HCEC 1CT (cell line): ENCODE measurements at regions not wholly inside any gene's neighbourhood (a gene's known extent, or its start where the extent isn't known, plus 50 kb on each side); places are given as distances from the start of the nearest gene placed in this dataset.
"Not testable (repeated sequence)": the region's sequence is repeated elsewhere in the genome, so short reads cannot be mapped to it uniquely, and the experiment has no call there.

ENCODE experiments used
- DNase-seq: peaks from one replicate; pipeline ENCODE4 v3.0.0-alpha.2; 2017

DNA sequence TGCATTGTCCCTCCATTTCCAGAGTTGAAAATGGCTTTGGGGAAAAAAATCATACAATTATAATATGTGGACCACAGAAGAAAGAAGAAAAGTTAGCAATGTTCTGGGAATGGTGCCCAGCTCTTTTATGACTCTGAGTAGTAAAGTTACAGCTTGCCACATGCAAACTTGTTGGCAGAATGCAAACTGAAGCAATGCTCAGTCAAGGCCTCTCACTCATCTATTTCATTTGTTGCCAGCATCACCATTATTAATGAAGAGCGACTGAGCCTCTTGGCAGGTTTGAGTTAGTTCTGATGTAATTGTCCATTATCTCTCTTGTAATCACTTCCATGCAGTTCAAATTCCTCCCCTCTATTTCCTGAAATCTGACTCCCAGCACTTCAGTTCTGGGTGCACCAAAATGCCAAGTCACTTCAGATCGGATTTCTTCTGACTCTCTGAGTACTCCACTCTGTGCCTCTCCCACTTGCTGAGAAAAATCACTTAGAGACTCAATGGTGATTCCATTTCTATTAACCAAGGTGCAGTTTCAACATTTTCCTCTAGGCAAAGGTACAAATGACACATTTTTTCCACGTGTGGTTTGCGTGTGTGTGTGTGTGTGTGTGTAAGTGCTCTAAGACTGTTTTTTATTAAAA, 154.4 kb upstream of the STMND1 start:
- DNase-seq: peak; percentile 67

DNA sequence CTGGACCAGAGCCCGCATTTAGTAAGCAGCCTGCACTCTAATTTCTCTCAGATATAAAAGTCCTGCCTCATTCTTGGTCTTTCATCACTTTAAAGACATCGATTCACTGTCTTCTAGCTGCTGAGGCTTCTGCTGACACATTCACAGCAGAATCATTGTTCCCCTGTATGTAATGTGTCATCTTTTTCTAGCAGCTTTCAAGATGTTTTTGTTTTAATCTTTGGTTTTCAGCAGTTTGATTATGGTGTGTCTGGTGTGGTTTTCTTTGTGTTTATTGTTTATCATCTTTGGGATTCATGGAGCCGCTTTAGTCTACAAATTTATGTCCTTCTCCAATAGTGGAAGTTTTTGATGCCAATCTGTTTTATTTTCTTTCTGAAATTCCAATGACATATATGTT, 157.3 kb upstream of the STMND1 start:
- no peak for DNase-seq

DNA sequence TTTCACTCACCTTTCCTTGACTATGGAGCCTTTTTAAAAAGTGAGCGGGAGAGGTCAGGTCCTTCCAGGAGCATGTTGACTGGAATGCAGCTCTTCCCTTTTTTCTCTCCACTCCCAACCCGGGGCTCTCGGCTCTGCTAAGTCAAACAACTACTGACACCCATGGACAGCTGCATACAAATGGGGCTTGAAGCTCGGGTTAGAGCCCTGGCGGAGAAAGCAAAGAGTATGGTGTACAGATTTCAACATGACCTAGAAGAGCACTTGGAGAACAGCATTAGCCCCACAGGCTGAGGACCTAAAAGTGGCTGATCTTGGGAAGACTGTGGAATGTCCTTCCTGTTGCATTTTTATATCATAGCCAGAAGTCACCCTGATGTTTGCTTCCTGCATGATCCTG, 162.0 kb upstream of the STMND1 start:
- no peak for DNase-seq

DNA sequence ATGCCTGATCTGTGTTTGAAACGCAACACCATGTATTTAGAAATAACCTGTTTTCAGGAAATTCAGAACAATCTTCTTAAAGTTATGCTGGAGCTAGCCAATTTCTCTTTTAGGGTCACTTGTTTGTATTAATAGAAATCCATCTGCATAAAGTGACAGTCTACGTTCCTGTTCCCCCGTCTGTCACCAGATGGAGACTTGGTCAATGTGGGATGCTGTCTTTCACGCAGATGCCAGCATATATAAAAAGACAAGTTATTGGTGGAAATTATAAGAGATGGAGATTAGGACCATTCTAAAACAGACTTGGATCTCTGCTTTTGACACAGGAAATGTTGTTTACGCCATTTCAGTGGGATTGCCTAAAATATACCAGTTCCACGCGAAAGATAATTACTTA, 162.5 kb upstream of the STMND1 start:
- no peak for DNase-seq

DNA sequence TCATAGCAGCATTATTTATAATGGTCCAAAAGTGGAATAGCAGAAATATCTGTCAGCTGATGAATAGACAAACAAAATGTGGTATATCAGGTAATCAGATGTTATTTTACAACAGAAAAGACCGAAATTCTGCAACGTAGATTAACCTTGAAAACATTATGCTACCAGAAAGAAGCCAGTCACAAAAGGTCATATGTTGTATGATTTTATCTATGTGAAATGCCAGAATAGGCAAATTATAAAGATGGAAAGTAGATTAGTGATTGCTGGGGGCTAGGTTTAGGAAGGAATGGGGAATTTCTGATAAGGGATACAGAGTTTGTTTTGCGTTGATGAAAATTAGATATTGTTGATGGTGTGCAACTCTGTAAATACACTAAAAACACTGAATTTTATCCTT, 165.0 kb upstream of the STMND1 start:
- DNase-seq: no peak

DNA sequence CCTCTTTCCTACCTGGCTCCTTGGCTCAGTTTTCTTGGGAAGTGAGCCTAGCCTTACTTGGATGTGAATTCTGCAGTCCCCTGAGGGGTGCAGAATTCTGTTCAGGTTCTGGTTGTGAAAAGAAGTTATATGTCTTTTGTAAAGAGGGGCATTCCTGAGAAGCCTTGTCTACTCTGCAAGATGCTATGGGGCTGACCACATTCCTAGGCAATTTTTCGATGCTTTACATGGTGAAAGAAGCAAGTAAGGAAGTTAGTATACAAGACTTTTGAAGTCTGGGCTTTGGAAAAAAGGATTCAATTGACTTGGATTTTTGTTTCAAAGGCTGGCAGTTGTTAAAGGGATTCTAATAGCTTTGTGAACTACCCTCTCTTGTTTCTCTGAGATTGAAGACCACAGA, 167.9 kb upstream of the STMND1 start:
- DNase-seq: no peak

DNA sequence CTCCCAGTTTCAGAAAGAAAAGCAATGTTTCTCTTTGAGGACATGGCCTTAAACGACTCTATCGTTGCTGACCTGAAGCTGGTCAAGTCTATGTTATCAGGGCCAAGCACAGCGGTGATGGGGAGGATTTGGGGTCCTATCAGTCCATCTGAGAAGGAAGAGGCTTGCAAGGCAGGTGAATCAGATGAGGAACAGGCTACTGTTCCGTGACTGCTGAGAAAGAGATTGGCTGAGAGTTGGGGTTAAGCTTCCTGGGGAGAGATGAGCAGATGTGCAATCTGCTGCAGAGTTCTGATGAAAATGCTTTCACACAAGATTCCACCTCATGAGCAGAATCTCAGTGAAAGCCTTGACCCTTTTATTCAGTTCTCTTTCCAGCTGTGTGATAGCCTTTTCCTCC, 168.3 kb upstream of the STMND1 start:
- no peak for DNase-seq

DNA sequence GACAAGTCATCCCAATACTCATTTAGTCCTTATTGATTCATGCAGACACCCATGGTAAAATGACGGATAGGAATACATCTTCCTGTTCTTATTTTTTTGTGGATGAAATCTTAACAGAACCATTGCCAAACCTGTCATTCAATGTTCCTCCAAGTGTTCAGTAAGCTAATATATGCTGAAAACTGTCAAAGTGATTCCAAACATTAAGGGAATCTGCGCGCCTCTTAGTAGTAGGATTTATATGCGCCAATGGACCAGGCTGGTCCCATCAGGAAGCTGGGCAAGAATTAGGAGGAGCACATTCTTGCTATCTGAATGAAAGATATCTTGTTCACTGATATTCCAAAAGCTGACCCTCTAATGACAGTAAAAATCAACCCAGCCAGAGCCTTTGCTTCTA, 168.9 kb upstream of the STMND1 start:
- no peak for DNase-seq

DNA sequence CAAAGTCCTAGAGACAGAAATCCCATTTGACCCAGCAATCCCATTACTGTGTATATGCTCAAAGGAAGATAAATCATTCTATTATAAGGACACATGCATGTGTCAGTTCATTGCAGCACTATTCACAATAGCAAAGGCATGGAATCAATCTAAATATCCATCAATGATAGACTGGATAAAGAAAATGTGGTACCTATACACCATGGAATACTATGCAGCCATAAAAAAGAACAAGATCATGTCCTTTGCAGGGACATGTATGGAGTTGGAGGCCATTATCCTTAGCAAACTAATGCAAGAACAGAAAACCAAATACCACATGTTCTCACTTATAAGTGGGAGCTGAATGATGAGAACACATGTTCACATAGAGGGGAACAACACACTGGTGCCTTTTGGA, 169.8 kb upstream of the ATXN1 start:
- DNase-seq: not testable (repeated sequence)

GRCh38 chr6:16930432-16930831, 169.2 kb upstream of the ATXN1 start:
- DNase-seq: no peak

GRCh38 chr6:16929809-16930208, 168.5 kb upstream of the ATXN1 start:
- peak; percentile 85 for DNase-seq

DNA sequence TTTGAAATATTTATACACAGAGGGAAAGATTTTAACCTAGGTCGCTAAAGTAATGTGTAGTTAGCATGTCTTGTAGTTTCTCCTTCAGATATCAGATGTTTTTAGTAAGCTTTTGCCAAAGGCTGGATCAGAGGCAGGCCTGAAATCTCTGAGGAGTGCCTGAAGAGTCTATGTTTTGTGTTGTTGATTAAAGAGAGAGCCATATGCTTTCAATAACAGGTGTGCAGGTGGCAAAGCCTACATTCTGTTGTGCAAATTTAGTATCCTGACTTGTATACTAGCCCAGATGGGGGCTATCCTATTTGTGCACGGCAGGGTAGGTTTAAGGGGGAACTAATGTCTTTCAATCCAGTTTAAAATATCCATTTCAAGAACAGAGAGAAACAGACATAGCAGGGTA, 167.1 kb upstream of the ATXN1 start:
- no peak for DNase-seq

DNA sequence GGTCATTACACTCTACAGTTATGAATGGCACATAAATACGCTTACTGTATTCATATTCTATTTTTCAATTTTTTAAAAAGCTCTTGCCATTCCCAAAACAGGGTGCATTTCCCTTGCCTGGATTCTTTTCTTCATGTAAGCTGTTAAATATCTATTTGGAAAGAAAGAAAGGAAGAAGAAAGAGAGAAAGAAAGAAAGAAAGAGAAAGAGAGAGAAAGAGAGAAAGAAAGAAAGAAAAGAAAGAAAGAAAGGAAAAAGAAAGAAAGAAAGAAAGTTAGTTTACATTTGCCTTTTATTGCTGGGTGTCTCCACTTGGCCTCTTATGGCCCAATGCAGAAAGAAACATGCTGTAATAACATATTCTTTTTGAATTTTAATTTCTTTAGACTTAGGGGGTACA, 165.9 kb upstream of the ATXN1 start:
- DNase-seq: no peak

DNA sequence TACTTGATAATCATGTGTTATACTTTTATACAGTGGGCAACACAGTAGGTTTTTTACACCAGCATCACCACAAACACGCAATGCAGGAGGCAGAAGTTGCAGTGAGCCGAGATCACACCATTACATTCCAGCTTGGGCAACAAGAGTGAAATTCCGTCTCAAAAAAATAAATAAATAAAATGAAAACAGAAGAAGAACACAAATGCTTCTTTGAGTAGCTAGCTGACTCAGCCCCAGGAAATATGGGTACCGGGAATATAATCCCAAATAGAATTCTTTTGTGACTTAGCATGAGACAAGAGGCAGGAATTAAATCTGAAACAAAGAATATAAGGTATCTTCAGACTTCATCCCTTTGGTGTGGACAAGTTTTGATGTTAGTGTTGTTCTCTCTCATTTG, 164.2 kb upstream of the ATXN1 start:
- DNase-seq: no peak

GRCh38 chr6:16922282-16922681, 161.0 kb upstream of the ATXN1 start:
- no peak for DNase-seq

- no peak for DNase-seq
These were observed 160.3 kb upstream of the ATXN1 start for GRCh38 chr6:16921399-16922110.

DNA sequence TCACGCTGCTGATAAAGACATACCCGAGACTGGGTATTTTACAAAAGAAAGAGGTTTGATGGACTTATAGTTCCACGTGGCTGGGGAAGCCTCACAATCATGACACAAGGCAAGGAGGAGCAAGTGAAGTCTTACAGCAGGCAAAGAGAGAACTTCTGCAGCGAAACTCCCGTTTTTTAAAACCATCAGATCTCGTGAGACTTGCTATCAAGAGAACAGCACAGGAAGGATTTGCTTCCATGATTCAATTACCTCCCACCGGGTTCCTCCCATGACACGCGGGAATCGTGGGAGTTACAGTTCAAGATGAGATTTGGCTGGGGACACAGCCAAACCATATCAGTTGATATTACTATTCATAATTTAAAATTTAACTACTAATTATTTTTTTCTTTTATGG, 157.3 kb upstream of the ATXN1 start:
- DNase-seq: no peak

- DNase-seq: no peak
These were observed 152.9 kb upstream of the ATXN1 start for GRCh38 chr6:16914184-16914583.

- DNase-seq: no peak
These were observed 151.5 kb upstream of the ATXN1 start for GRCh38 chr6:16912756-16913155.

GRCh38 chr6:16911088-16911487, 149.8 kb upstream of the ATXN1 start:
- DNase-seq: no peak

- peak; percentile 60 for DNase-seq
These were observed 148.5 kb upstream of the ATXN1 start for GRCh38 chr6:16909658-16910360.

GRCh38 chr6:16907991-16908390, 146.7 kb upstream of the ATXN1 start:
- no peak for DNase-seq

DNA sequence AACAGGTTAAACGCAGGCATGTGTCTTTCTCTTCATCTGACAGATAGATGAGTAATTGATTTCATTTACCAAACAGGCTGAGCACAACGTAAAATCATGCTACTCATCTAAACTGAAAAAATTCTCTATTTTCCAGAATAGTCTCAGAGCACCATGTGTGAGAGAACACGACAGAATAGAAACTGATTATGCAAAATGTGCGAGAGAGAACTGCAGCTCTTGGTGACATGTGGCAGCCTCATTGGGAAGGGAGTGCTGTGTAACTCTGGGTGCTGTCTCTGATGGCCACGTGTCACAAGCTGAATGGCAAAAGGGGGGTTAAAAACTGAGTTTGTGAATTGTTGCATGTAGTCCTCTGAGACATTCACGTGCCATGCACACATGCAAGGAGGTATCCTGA, 143.7 kb upstream of the ATXN1 start:
- DNase-seq: no peak

DNA sequence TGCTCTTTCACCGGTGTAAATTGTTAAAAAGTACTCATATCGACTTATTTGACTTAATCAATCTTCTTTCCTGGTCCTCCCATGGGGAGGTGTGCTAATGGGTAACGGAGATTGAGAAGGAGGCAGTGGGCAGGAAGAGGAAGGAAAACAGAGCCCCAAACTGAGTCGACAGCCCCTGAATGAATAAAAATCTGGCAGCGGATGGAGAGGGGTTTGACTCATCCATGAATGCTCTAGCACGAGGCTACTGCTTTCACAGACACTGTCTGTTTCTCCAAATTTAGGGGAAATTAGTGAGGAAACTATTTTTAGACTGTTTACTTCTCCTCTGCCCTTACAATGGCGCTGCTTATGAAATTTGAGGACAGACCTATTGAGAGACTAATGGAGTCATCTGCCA, 142.2 kb upstream of the ATXN1 start:
- peak; percentile 72 for DNase-seq
